ENCODE measurements at regions not wholly inside any gene's neighbourhood (a gene's known extent, or its start where the extent isn't known, plus 50 kb on each side); places are given as distances from the start of the nearest gene placed in this dataset.

GRCh38 chr18:10045296-10045891 is 131.6 kb downstream of the VAPA start:
- Histone ChIP-seq H3K36me3 (no peaks in the 10 kb centered on the region), H3K4me3 (replicated peaks in 1 of 3) (no peak overlapping the region), H3K9me3 (no peaks in the 10 kb centered on the region), H3K27me3 (no peaks in the 10 kb centered on the region), H3K4me1 (no peaks in the 10 kb centered on the region), H3K27ac (no peak overlapping the region)
- 95% methylated on average over 18 to 23 of the region's 23 CpGs for WGBS, 2 donors
- intact Hi-C loops (cut with DNase I): no loop called here
- TF ChIP-seq POLR2A (IDR thresholded peaks at IDR 0.05) (no peak), CTCF (IDR thresholded peaks at IDR 0.05) (no peak)
- no peak for DNase-seq

GRCh38 chr18:10046178-10046807 is 132.5 kb downstream of the VAPA start:
- Histone ChIP-seq H3K4me1 (no peaks in the 10 kb centered on the region), H3K4me3 (replicated peaks in 1 of 3) (no peak overlapping the region), H3K27ac (no peak overlapping the region), H3K36me3 (no peaks in the 10 kb centered on the region), H3K9me3 (no peaks in the 10 kb centered on the region), H3K27me3 (no peaks in the 10 kb centered on the region)
- no peak for DNase-seq
- TF ChIP-seq POLR2A (IDR thresholded peaks at IDR 0.05) (no peak), CTCF (IDR thresholded peaks at IDR 0.05) (no peak)
- whole genome bisulfite sequencing, 2 donors: 92 to 94% methylated on average over 13 of the region's 13 CpGs
- intact Hi-C loops (cut with DNase I): no loop called here

- Histone ChIP-seq H3K27ac (no peak overlapping the region), H3K4me1 (no peaks in the 10 kb centered on the region), H3K9me3 (no peaks in the 10 kb centered on the region), H3K36me3 (no peaks in the 10 kb centered on the region), H3K27me3 (no peaks in the 10 kb centered on the region), H3K4me3 (replicated peaks in 1 of 3) (no peak overlapping the region)
- TF ChIP-seq CTCF (IDR thresholded peaks at IDR 0.05) (no peak), POLR2A (IDR thresholded peaks at IDR 0.05) (no peak)
- DNase-seq: no peak
- intact Hi-C loops (cut with DNase I): no loop called here
- 90 to 91% methylated on average over 6 of the region's 6 CpGs for WGBS, 2 donors
Observed at GRCh38 chr18:10047237-10047636, 133.4 kb downstream of the VAPA start.

DNA sequence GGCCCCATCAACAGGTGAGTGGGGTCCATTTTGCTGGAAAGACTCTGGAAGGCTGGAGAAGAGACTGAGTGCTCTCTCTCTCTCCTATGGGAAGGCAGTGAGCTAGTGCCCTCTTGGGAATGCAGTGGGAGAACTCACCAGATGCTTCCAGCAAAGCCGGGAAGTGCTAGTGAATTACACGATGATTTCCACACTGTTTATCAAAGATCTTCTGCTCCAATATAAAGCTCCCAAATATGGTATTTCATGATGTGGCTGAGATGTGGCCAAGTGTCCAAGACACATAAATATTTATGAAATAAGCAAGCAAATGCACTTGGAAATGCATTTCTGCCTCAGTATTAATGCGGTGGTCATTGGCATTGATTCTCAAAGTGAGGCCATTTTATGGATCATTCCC is 135.9 kb downstream of the VAPA start:
- Histone ChIP-seq H3K4me3 (replicated peaks in 1 of 3) (no peak overlapping the region), H3K9me3 (no peaks in the 10 kb centered on the region), H3K27me3 (no peaks in the 10 kb centered on the region), H3K27ac (no peak overlapping the region), H3K36me3 (no peaks in the 10 kb centered on the region), H3K4me1 (no peaks in the 10 kb centered on the region)
- WGBS, 2 donors: 76 to 83% methylated on average over 3 of the region's 3 CpGs
- intact Hi-C loops (cut with DNase I): no loop called here
- no peak for TF ChIP-seq CTCF (IDR thresholded peaks at IDR 0.05)
- no peak for TF ChIP-seq POLR2A (IDR thresholded peaks at IDR 0.05)
- DNase-seq: no peak

DNA sequence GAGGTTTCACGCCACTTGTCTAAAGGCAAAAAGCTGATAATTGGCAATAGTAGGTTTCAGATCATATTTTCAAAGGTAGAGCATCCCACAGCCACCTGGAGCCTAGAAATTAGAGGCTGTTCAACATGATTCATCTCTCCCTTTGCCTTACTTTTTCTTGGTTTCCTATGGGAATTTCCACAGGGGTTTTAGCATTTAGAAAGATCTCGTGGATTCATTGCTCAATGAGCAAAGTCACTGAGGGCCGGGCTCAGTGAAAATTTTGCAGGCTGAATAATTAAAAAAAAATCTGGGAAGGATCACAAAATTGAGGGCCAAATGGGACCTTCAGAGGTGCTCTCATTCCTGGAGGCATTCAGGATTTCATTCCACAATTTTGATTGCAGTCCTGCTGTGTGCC is 137.1 kb downstream of the VAPA start:
- intact Hi-C loops (cut with DNase I): no loop called here
- Histone ChIP-seq H3K4me3 (replicated peaks in 1 of 3) (no peak overlapping the region), H3K27me3 (no peaks in the 10 kb centered on the region), H3K27ac (no peak overlapping the region), H3K4me1 (no peaks in the 10 kb centered on the region), H3K9me3 (no peaks in the 10 kb centered on the region), H3K36me3 (no peaks in the 10 kb centered on the region)
- 91 to 94% methylated on average over 3 of the region's 3 CpGs for WGBS, 2 donors
- TF ChIP-seq POLR2A (IDR thresholded peaks at IDR 0.05): no peak
- no peak for TF ChIP-seq CTCF (IDR thresholded peaks at IDR 0.05)
- no peak for DNase-seq
